Prostate gland (tissue), 2 donors: ENCODE measurements at regions not wholly inside any gene's neighbourhood (a gene's known extent, or its start where the extent isn't known, plus 50 kb on each side); places are given as distances from the start of the nearest gene placed in this dataset.

Experiments used
- DNase-seq: peaks from one replicate; pipeline ENCODE4 v3.0.0-alpha.2; 2019; ENCODE audit warnings: low spot score
- H3K27ac ChIP-seq, 2 donors: fragments of 200-600 bp; sonication (generic); 2 replicates each; pipeline ENCODE4 v1.5.1; 2017 to 2019
- H3K27me3 ChIP-seq: fragments of 200-600 bp; sonication (generic); replicated peaks from 2 replicates; pipeline ENCODE4 v1.5.1; 2019; ENCODE audit not compliant: insufficient read depth
- H3K36me3 ChIP-seq, 2 donors: fragments of 200-600 bp; sonication (generic); 1 replicate in 1 of 2; 2 replicates in 1 of 2; pipeline versions ENCODE4 v1.5.1 to v1.8.1; 2017 to 2019
- H3K4me1 ChIP-seq: fragments of 200-600 bp; sonication (generic); replicated peaks from 2 replicates; pipeline ENCODE4 v1.5.1; 2019
- H3K4me3 ChIP-seq, 2 donors: fragments of 200-600 bp; sonication (generic); 2 replicates each; pipeline ENCODE4 v1.5.1; 2017 to 2019
- H3K9me3 ChIP-seq: fragments of 200-600 bp; sonication (generic); 2 replicates; pipeline ENCODE4 v1.5.1; 2017
- CTCF ChIP-seq, 4 experiments: fragments of 200-600 bp in 2 of 4; fragments of 450-650 bp in 2 of 4; sonication (generic) in 2 of 4; IDR thresholded peaks; 1 replicate in 3 of 4; 2 replicates in 1 of 4; pipeline ENCODE4 v1.5.1; 2016 to 2019; ENCODE audit warnings: antibody characterized with exemption in 4 of 4, mild to moderate bottlenecking in 2 of 4, moderate library complexity in 2 of 4
- POLR2A ChIP-seq: fragments of 450-650 bp; IDR thresholded peaks from one replicate; pipeline ENCODE4 v1.6.1; 2016; ENCODE audit warnings: antibody characterized with exemption, mild to moderate bottlenecking
- POLR2AphosphoS5 ChIP-seq: sonication (generic); formaldehyde crosslinking; IDR thresholded peaks from one replicate; pipeline ENCODE4 v1.6.1; 2017; ENCODE audit warnings: antibody characterized with exemption
- WGBS: methylation state at CpG from one replicate; pipeline ENCODE4 v1.1.5; 2018; 5-methylcytosine and 5-hydroxymethylcytosine counted together
- intact Hi-C: fragments of 100-400 bp; cut with DNase I; formaldehyde crosslinking; loops from one replicate; pipeline ENCODE4 v1.14.2; 2022

- no peak for DNase-seq
- intact Hi-C loops: no loop called here
- 82% methylated on average over 1 of the region's 1 CpG for WGBS
Measured at GRCh38 chr13:44748439-44748838, 172.3 kb upstream of the TSC22D1 start.

DNA sequence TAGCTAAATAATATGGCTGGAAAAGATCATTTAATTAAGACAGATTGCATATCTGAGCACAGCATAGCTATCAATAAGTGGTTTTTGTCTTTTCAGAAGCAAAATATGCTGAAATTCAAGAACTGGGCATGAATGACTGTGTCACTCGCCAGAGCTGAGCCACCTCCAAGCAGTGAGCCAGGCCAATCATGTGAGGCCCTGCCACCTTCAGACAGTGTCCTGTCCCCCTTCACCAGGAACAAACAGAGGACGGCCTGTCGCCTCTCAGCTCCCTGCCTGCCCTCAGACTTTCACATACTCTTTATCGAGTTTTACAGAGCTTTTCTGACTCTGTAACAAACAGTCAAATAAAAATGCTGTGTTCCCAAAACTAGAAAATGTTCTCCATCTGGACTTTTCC lies 171.0 kb upstream of the TSC22D1 start:
- no peaks in the 10 kb centered on the region for H3K36me3 ChIP-seq
- H3K27ac ChIP-seq: no peak overlapping the region
- 33% methylated on average over 4 of the region's 4 CpGs for WGBS
- no peaks in the 10 kb centered on the region for H3K27me3 ChIP-seq
- DNase-seq: no peak
- intact Hi-C loops: no loop called here
- H3K4me1 ChIP-seq: no peaks in the 10 kb centered on the region
- no peaks in the 10 kb centered on the region for H3K9me3 ChIP-seq
- no peak overlapping the region for H3K4me3 ChIP-seq
- TF ChIP-seq CTCF (IDR thresholded peaks at IDR 0.05) (no peak), POLR2A (no peak), POLR2AphosphoS5 (no peak)

More at GRCh38 chr13:44748439-44748838, 172.3 kb upstream of the TSC22D1 start:
- no peak overlapping the region for H3K4me3 ChIP-seq
- H3K27ac ChIP-seq: no peak overlapping the region
- TF ChIP-seq POLR2A: no peak
- TF ChIP-seq CTCF (IDR thresholded peaks at IDR 0.05): no peak
- TF ChIP-seq POLR2AphosphoS5: no peak
- no peaks in the 10 kb centered on the region for H3K4me1 ChIP-seq
- H3K36me3 ChIP-seq: no peaks in the 10 kb centered on the region
- no peaks in the 10 kb centered on the region for H3K9me3 ChIP-seq
- H3K27me3 ChIP-seq: no peaks in the 10 kb centered on the region

DNA sequence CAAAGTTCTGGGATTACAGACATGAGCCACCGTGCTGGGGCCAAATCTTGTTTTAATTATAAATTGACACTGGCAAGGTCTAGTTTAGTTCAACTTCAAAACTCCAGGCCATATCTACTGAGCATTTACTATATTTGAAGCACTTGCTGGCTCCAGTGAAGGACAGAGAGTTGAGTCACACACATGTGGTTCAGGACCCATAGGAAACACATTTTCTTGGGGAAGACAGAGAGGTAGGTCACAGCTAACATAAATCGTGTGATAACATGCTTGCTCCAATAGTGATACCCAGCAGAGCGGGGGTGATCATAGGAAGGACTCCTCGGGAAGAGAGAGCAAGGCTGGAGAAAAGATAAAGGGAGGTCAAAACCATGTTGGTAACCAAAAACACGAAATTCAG lies 170.6 kb upstream of the TSC22D1 start:
- Histone ChIP-seq H3K4me3 (no peak overlapping the region), H3K27me3 (no peaks in the 10 kb centered on the region), H3K27ac (no peak overlapping the region), H3K4me1 (no peaks in the 10 kb centered on the region), H3K9me3 (no peaks in the 10 kb centered on the region), H3K36me3 (no peaks in the 10 kb centered on the region)
- 90% methylated on average over 5 of the region's 5 CpGs for WGBS
- TF ChIP-seq CTCF (IDR thresholded peaks at IDR 0.05) (no peak), POLR2A (no peak), POLR2AphosphoS5 (no peak)
- intact Hi-C loops: no loop called here
- DNase-seq: no peak

DNA sequence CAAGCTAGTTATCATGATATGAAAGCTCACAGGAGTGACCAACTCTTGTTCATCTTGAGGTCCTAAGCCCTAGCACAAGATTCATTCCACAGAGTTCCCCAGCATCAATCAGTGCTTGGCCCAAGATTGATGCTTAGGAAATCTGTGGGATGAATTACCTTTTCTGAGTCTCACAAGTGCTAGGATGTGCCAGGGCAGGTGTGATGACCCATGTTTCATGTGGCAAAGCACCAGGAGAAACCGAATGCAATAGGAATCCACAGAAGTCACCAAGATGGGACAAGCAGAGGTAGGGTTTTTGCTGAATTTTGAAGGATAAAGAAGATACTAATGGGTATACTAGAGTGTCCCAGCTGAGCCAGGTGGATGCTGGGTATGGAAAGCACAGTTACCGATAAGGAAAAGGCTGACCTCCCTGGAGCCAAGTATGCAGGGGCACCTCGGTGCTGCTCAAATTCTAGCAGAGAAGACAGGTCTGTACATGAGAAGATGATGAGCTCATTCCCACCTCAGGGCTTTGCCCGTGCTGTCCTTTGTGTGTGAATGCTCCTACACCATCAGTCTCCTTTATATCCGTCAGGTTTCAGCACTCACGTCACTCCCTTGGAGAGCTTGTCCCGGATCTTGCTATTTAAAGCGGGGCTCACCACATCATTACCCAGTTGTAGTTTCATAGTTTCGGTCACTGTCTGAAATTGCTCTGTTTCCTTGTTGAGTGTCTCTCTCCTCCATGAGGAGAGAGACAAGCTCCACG lies 168.9 kb upstream of the TSC22D1 start:
- Histone ChIP-seq H3K4me1 (no peaks in the 10 kb centered on the region), H3K27me3 (no peaks in the 10 kb centered on the region), H3K9me3 (no peaks in the 10 kb centered on the region), H3K4me3 (no peak overlapping the region), H3K27ac (no peak overlapping the region), H3K36me3 (no peaks in the 10 kb centered on the region)
- 73% methylated on average over 10 of the region's 10 CpGs for WGBS
- TF ChIP-seq POLR2A (no peak), CTCF (IDR thresholded peaks at IDR 0.05) (no peak), POLR2AphosphoS5 (no peak)
- intact Hi-C loops: no loop called here
- DNase-seq: no peak

DNA sequence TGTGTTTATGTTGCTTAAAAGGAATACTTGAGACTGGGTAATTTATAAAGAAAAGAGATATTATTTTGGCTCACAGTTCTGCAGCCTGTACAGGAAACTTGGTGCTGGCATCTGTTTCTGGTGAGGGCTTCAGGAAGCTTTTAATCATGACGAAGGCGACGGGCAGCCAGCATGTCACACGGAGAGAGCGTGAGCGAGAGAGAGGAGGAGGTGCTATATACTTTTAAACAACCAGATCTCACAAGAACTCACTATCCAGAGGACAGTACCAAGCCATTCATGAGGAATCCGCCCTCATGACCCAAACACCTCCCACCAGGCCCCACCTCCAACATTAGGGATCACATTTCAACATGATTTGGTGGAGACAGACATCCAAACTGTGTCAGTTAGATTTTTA lies 163.4 kb upstream of the TSC22D1 start:
- no peak for DNase-seq
- no peaks in the 10 kb centered on the region for H3K27me3 ChIP-seq
- no peak overlapping the region for H3K4me3 ChIP-seq
- 92% methylated on average over 7 of the region's 7 CpGs for WGBS
- H3K9me3 ChIP-seq: no peaks in the 10 kb centered on the region
- intact Hi-C loops: no loop called here
- no peak for TF ChIP-seq POLR2AphosphoS5
- TF ChIP-seq CTCF (IDR thresholded peaks at IDR 0.05): no peak
- TF ChIP-seq POLR2A: no peak
- H3K27ac ChIP-seq: no peak overlapping the region
- no peaks in the 10 kb centered on the region for H3K36me3 ChIP-seq
- peaks cover 2% of the 10 kb centered on the region for H3K4me1 ChIP-seq
